HS-27A (cell line): ENCODE measurements at regions not wholly inside any gene's neighbourhood (a gene's known extent, or its start where the extent isn't known, plus 50 kb on each side); places are given as distances from the start of the nearest gene placed in this dataset.
A peak's percentile ranks its signal among the peaks of the same experiment; 100 is the strongest.

Experiments
- DNase-seq: peaks from one replicate; pipeline ENCODE4 v3.0.0-alpha.2; 2012; ENCODE audit warnings: low read depth, missing footprints

GRCh38 chr10:36301539-36301938, 659.4 kb upstream of the FZD8 start:
- no peak for DNase-seq

GRCh38 chr10:36301139-36301538, 659.0 kb upstream of the FZD8 start:
- DNase-seq = no peak

- DNase-seq = no peak
Measured at GRCh38 chr10:36283827-36284226, 641.7 kb upstream of the FZD8 start.

- DNase-seq = no peak
Measured at GRCh38 chr10:36281831-36282331, 639.8 kb upstream of the FZD8 start.

GRCh38 chr10:36280890-36281499, 638.9 kb upstream of the FZD8 start:
- no peak for DNase-seq

- peak; percentile 52 for DNase-seq
Measured at GRCh38 chr10:36280321-36280741, 638.2 kb upstream of the FZD8 start.

- no peak for DNase-seq
Measured at GRCh38 chr10:36278176-36278575, 636.1 kb upstream of the FZD8 start.

GRCh38 chr10:36277459-36277858, 635.4 kb upstream of the FZD8 start:
- DNase-seq = no peak

GRCh38 chr10:36271627-36272340, 629.7 kb upstream of the FZD8 start:
- no peak for DNase-seq

- DNase-seq = no peak
Measured at GRCh38 chr10:36269222-36269621, 627.1 kb upstream of the FZD8 start.

- no peak for DNase-seq
Measured at GRCh38 chr10:36266923-36267322, 624.8 kb upstream of the FZD8 start.

GRCh38 chr10:36265741-36266140, 623.6 kb upstream of the FZD8 start:
- no peak for DNase-seq

GRCh38 chr10:36263871-36264270, 621.8 kb upstream of the FZD8 start:
- no peak for DNase-seq

- no peak for DNase-seq
Measured at GRCh38 chr10:36256948-36257356, 614.9 kb upstream of the FZD8 start.

- DNase-seq = no peak
Measured at GRCh38 chr10:36256166-36256565, 614.1 kb upstream of the FZD8 start.

GRCh38 chr10:36254199-36254598, 612.1 kb upstream of the FZD8 start:
- DNase-seq = no peak

GRCh38 chr10:36253731-36254130, 611.6 kb upstream of the FZD8 start:
- DNase-seq = no peak

GRCh38 chr10:36251068-36251467, 609.0 kb upstream of the FZD8 start:
- no peak for DNase-seq

- DNase-seq = no peak
Measured at GRCh38 chr10:36248304-36248981, 606.3 kb upstream of the FZD8 start.

- no peak for DNase-seq
Measured at GRCh38 chr10:36247478-36247877, 605.4 kb upstream of the FZD8 start.

GRCh38 chr10:36236931-36237330, 594.8 kb upstream of the FZD8 start:
- no peak for DNase-seq

GRCh38 chr10:36236341-36236740, 594.2 kb upstream of the FZD8 start:
- no peak for DNase-seq

GRCh38 chr10:36232935-36233334, 590.8 kb upstream of the FZD8 start:
- DNase-seq = no peak
